ENCODE measurements at regions not wholly inside any gene's neighbourhood (a gene's known extent, or its start where the extent isn't known, plus 50 kb on each side); places are given as distances from the start of the nearest gene placed in this dataset.

- TF ChIP-seq POLR2A (IDR thresholded peaks at IDR 0.05) (no peak), CTCF (IDR thresholded peaks at IDR 0.05) (peak in 1 of 6 experiments; percentile 27)
Measured at GRCh38 chr11:15507592-15507991, 392.9 kb downstream of the INSC start.
